H1 (cell line): ENCODE measurements at regions not wholly inside any gene's neighbourhood (a gene's known extent, or its start where the extent isn't known, plus 50 kb on each side); places are given as distances from the start of the nearest gene placed in this dataset.

Experiments used
- CTCF ChIA-PET: fragments of 300-600 bp; sonication (Branson Sonifier 250); formaldehyde crosslinking; loops from one replicate; lab custom pipeline; 2021; ENCODE audit not compliant: partially characterized antibody; lab: Charles Lee
- POLR2A ChIA-PET: fragments of 300-600 bp; sonication (Branson Sonifier 250); formaldehyde crosslinking; loops from one replicate; lab custom pipeline; 2021; ENCODE audit warnings: inconsistent platforms; ENCODE audit not compliant: partially characterized antibody; lab: Charles Lee
- DNase-seq, 2 experiments: peaks; one replicate each; pipeline versions ENCODE4 v3.0.0 to v3.0.0-alpha.2; 2010 to 2022; ENCODE audit warnings: low spot score in 2 of 2, low read depth in 1 of 2, mixed read lengths in 1 of 2
- FAIRE-seq: peaks from 2 replicates; lab custom pipeline; 2011; peaks lifted over from hg19 to GRCh38; lab: Jason Lieb, UNC
- H2AFZ ChIP-seq: 2 replicates; pipeline ENCODE4 v1.8.1; 2012; ENCODE audit warnings: low read length, inconsistent platforms
- H2AK5ac ChIP-seq: 2 replicates; pipeline ENCODE4 v1.6.1; 2013; ENCODE audit warnings: low read depth, low read length
- H2BK120ac ChIP-seq: replicated peaks from 2 replicates; pipeline ENCODE3; 2013; ENCODE audit warnings: low read depth, low read length, inconsistent platforms
- H2BK12ac ChIP-seq: 2 replicates; pipeline ENCODE4 v1.6.1; 2013; ENCODE audit warnings: low read depth, low read length
- H2BK15ac ChIP-seq: 2 replicates; pipeline ENCODE4 v1.6.1; 2013; ENCODE audit warnings: low read length
- H2BK20ac ChIP-seq: 2 replicates; pipeline ENCODE4 v1.6.1; 2013; ENCODE audit warnings: low read length
- H2BK5ac ChIP-seq: 2 replicates; pipeline ENCODE4 v1.6.1; 2013; ENCODE audit warnings: low read depth, low read length
- H3K14ac ChIP-seq: 2 replicates; pipeline ENCODE4 v1.6.1; 2013; ENCODE audit warnings: inconsistent platforms; ENCODE audit not compliant: insufficient read length
- H3K18ac ChIP-seq: 2 replicates; pipeline ENCODE4 v1.6.1; 2013; ENCODE audit warnings: low read length; ENCODE audit errors: extremely low read depth
- H3K23ac ChIP-seq: 2 replicates; pipeline ENCODE4 v1.6.1; 2013; ENCODE audit warnings: inconsistent platforms; ENCODE audit not compliant: insufficient read length
- H3K23me2 ChIP-seq: 2 replicates; pipeline ENCODE4 v1.6.1; 2013; ENCODE audit warnings: low read depth, low read length
- H3K27ac ChIP-seq: 2 replicates; pipeline ENCODE4 v1.6.1; 2011; ENCODE audit warnings: low read depth, low read length, inconsistent platforms
- H3K27me3 ChIP-seq, 4 experiments: replicated peaks in 1 of 4; 1 replicate in 1 of 4; 2 replicates in 3 of 4; pipeline versions ENCODE4 v1.6.1 to v1.8.1; 2011 to 2013; ENCODE audit warnings: low read length in 3 of 4, mild to moderate bottlenecking in 3 of 4, inconsistent platforms in 2 of 4, mixed read lengths in 2 of 4, moderate library complexity in 1 of 4; ENCODE audit not compliant: control insufficient read depth in 3 of 4, insufficient read depth in 3 of 4; ENCODE audit errors: extremely low read depth in 1 of 4
- H3K36me3 ChIP-seq, 4 experiments: 2 replicates each; pipeline versions ENCODE4 v1.6.1 to v1.8.1; 2011 to 2013; ENCODE audit warnings: mild to moderate bottlenecking in 4 of 4, low read length in 3 of 4, moderate library complexity in 2 of 4, control low read depth in 1 of 4, inconsistent platforms in 1 of 4; ENCODE audit not compliant: insufficient read depth in 4 of 4, control insufficient read depth in 2 of 4
- H3K4ac ChIP-seq: replicated peaks from 2 replicates; pipeline ENCODE3; 2013; ENCODE audit warnings: low read length, low read depth, mixed read lengths, inconsistent platforms; ENCODE audit not compliant: insufficient read length
- H3K4me1 ChIP-seq, 4 experiments: replicated peaks in 1 of 4; 1 replicate in 1 of 4; 2 replicates in 3 of 4; pipeline versions ENCODE4 v1.6.1 to v1.8.1; 2011 to 2013; ENCODE audit warnings: low read length in 3 of 4, inconsistent platforms in 2 of 4, mixed read lengths in 1 of 4; ENCODE audit not compliant: insufficient read depth in 4 of 4, control insufficient read depth in 3 of 4
- H3K4me2 ChIP-seq, 2 experiments: 2 replicates each; pipeline versions ENCODE4 v1.6.1 to v1.8.1; 2011 to 2013; ENCODE audit warnings: low read depth in 2 of 2, low read length in 2 of 2, control low read depth in 1 of 2, inconsistent platforms in 1 of 2, mild to moderate bottlenecking in 1 of 2; ENCODE audit not compliant: insufficient read depth in 1 of 2
- H3K4me3 ChIP-seq, 4 experiments: fragments of 200-600, 300-600 bp in 1 of 4; sonication (generic), shearing (Covaris generic), sonication (Bioruptor Twin) in 1 of 4; 2 replicates each; pipeline versions ENCODE4 v1.5.1 to v1.8.1; 2011 to 2016; ENCODE audit warnings: low read length in 4 of 4, low read depth in 3 of 4, control low read depth in 2 of 4, inconsistent platforms in 2 of 4, mild to moderate bottlenecking in 2 of 4, mixed read lengths in 1 of 4, moderate library complexity in 1 of 4; ENCODE audit not compliant: insufficient read depth in 2 of 4; ENCODE audit errors: extremely low read depth in 1 of 4
- H3K56ac ChIP-seq: replicated peaks from 2 replicates; pipeline ENCODE3; 2013; ENCODE audit warnings: low read depth, mild to moderate bottlenecking, mixed read lengths, low read length, inconsistent platforms; ENCODE audit not compliant: insufficient read length
- H3K79me1 ChIP-seq: 2 replicates; pipeline ENCODE4 v1.6.1; 2013; ENCODE audit warnings: low read depth, low read length, control low read depth
- H3K79me2 ChIP-seq, 2 experiments: 2 replicates each; pipeline versions ENCODE4 v1.6.1 to v1.8.1; 2012 to 2013; ENCODE audit warnings: low read length in 2 of 2, mild to moderate bottlenecking in 2 of 2, inconsistent platforms in 1 of 2; ENCODE audit not compliant: insufficient read depth in 2 of 2, control insufficient read depth in 1 of 2
- H3K9ac ChIP-seq, 4 experiments: replicated peaks in 1 of 4; 1 replicate in 1 of 4; 2 replicates in 3 of 4; pipeline versions ENCODE4 v1.6.1 to v1.8.1; 2011 to 2013; ENCODE audit warnings: low read depth in 3 of 4, low read length in 3 of 4, control low read depth in 2 of 4, mild to moderate bottlenecking in 2 of 4, moderate library complexity in 2 of 4, inconsistent platforms in 1 of 4; ENCODE audit errors: extremely low read depth in 1 of 4
- H3K9me3 ChIP-seq, 2 experiments: 2 replicates each; pipeline versions ENCODE4 v1.6.1 to v1.8.1; 2012 to 2013; ENCODE audit warnings: mild to moderate bottlenecking in 2 of 2, moderate library complexity in 2 of 2, control low read depth in 1 of 2, inconsistent platforms in 1 of 2, low read depth in 1 of 2, low read length in 1 of 2, mixed read lengths in 1 of 2; ENCODE audit not compliant: insufficient read depth in 2 of 2
- H4K20me1 ChIP-seq, 2 experiments: replicated peaks in 1 of 2; 2 replicates each; pipeline versions ENCODE3 to v1.8.1; 2011 to 2013; ENCODE audit warnings: inconsistent platforms in 2 of 2, low read length in 2 of 2, mild to moderate bottlenecking in 1 of 2; ENCODE audit not compliant: insufficient read depth in 2 of 2, control insufficient read depth in 1 of 2
- H4K5ac ChIP-seq: 2 replicates; pipeline ENCODE4 v1.6.1; 2013; ENCODE audit warnings: low read length, low read depth, mixed read lengths, inconsistent platforms; ENCODE audit not compliant: insufficient read length
- H4K8ac ChIP-seq: 2 replicates; pipeline ENCODE4 v1.8.0; 2013; ENCODE audit warnings: mild to moderate bottlenecking, moderate library complexity, low read length, inconsistent platforms; ENCODE audit not compliant: insufficient read depth; ENCODE audit errors: extremely low read depth
- H4K91ac ChIP-seq: replicated peaks from 2 replicates; pipeline ENCODE3; 2013; ENCODE audit warnings: low read length, mixed read lengths, inconsistent platforms; ENCODE audit not compliant: insufficient read length
- BACH1 ChIP-seq: IDR thresholded peaks from 2 replicates; pipeline ENCODE4 v1.6.1; 2012; ENCODE audit warnings: low read length, improper control_type of control experiment
- CTBP2 ChIP-seq: IDR thresholded peaks from 2 replicates; pipeline ENCODE4 v1.7.0; 2011; ENCODE audit warnings: borderline replicate concordance, mild to moderate bottlenecking, moderate library complexity, mixed read lengths, low read length; ENCODE audit not compliant: insufficient read depth, insufficient read length
- CTCF ChIP-seq, 3 experiments: IDR thresholded peaks; 1 replicate in 2 of 3; 2 replicates in 1 of 3; pipeline versions ENCODE4 v1.5.1 to v1.6.1; 2011; ENCODE audit warnings: low read length in 3 of 3, mild to moderate bottlenecking in 3 of 3, inconsistent platforms in 2 of 3, low read depth in 1 of 3, moderate library complexity in 1 of 3; ENCODE audit not compliant: insufficient read depth in 1 of 3; ENCODE audit errors: control extremely low read depth in 1 of 3
- EZH2 ChIP-seq: fragments of 200-600 bp; sonication (generic); IDR thresholded peaks from 2 replicates; pipeline ENCODE4 v1.7.1; 2012; ENCODE audit warnings: low read depth, mild to moderate bottlenecking, moderate library complexity, low read length, inconsistent platforms; ENCODE audit not compliant: severe bottlenecking
- NRF1 ChIP-seq: IDR thresholded peaks from 2 replicates; pipeline ENCODE4 v1.6.1; 2011; ENCODE audit warnings: mild to moderate bottlenecking, low read depth, low read length, improper control_type of control experiment
- POU5F1 ChIP-seq: IDR thresholded peaks from 2 replicates; pipeline ENCODE4 v1.6.1; 2011; ENCODE audit warnings: low read depth, mild to moderate bottlenecking, low read length, moderate library complexity
- RNF2 ChIP-seq: fragments of 200-900, 300-1000 bp; sonication (generic); IDR thresholded peaks from 2 replicates; pipeline ENCODE4 v1.7.1; 2016; ENCODE audit warnings: borderline replicate concordance, low read depth, mild to moderate bottlenecking, antibody characterized with exemption, low read length; ENCODE audit not compliant: poor library complexity, severe bottlenecking; ENCODE audit errors: missing control alignments
- TBP ChIP-seq: IDR thresholded peaks from 2 replicates; pipeline ENCODE4 v1.6.1; 2011; ENCODE audit warnings: low read depth, low read length, improper control_type of control experiment
- TEAD4 ChIP-seq: IDR thresholded peaks from 2 replicates; pipeline ENCODE4 v1.6.1; 2012; ENCODE audit warnings: low read depth, low read length, inconsistent platforms, mixed read lengths
- YY1 ChIP-seq: IDR thresholded peaks from 2 replicates; pipeline ENCODE4 v1.6.1; 2011; ENCODE audit warnings: low read depth, mild to moderate bottlenecking, low read length
- WGBS, 2 experiments: shearing (Covaris generic) in 1 of 2; methylation state at CpG; one replicate each; pipeline versions ENCODE4 v1.1.6 to v1.1.7; 2013 to 2015; ENCODE audit warnings: low lambda C conversion rate in 2 of 2, mixed read lengths in 2 of 2, inconsistent platforms in 1 of 2, low coverage in 1 of 2, missing lambda C conversion rate in 1 of 2; ENCODE audit not compliant: insufficient replicate concordance in 2 of 2, insufficient coverage in 1 of 2, insufficient read length in 1 of 2; ENCODE audit errors: extremely low coverage in 1 of 2, missing lambda C conversion rate in 1 of 2; 5-methylcytosine and 5-hydroxymethylcytosine counted together

GRCh38 chr2:234261736-234262135, 211.2 kb downstream of the SPP2 start:
- no peaks in the 10 kb centered on the region for H3K27me3 ChIP-seq
- no peak overlapping the region for H3K14ac ChIP-seq
- H2BK12ac ChIP-seq: no peak overlapping the region
- no peak overlapping the region for H2BK5ac ChIP-seq
- no peak overlapping the region for H4K5ac ChIP-seq
- no peak overlapping the region for H3K4me3 ChIP-seq
- H3K36me3 ChIP-seq: no peaks in the 10 kb centered on the region
- H3K27ac ChIP-seq: no peak overlapping the region
- no peak overlapping the region for H3K18ac ChIP-seq
- no peak overlapping the region for H2BK120ac ChIP-seq
- no peaks in the 10 kb centered on the region for H3K9me3 ChIP-seq
- DNase-seq (no peak), FAIRE-seq (no peak)
- TF ChIP-seq TEAD4: no peak
- no peak for TF ChIP-seq YY1
- TF ChIP-seq BACH1: no peak
- TF ChIP-seq EZH2: no peak
- no peak for TF ChIP-seq NRF1
- TF ChIP-seq CTCF (IDR thresholded peaks at IDR 0.05; ENCODE audit: control extremely low read depth in 1 of 3, insufficient read depth in 1 of 3, low read depth in 1 of 3, low read length in 3 of 3): no peak
- TF ChIP-seq CTBP2: no peak
- TF ChIP-seq RNF2: no peak
- no peak for TF ChIP-seq TBP
- no peak for TF ChIP-seq POU5F1
- POLR2A ChIA-PET: no interaction called here
- H2AK5ac ChIP-seq: no peak overlapping the region
- H3K56ac ChIP-seq: no peak overlapping the region
- H2BK15ac ChIP-seq: no peak overlapping the region
- peaks cover 0 to 5% (median 0%) of the 10 kb centered on the region in 4 experiments; a peak in 2 of 7 replicates for H3K4me1 ChIP-seq
- H4K91ac ChIP-seq: no peak overlapping the region
- H3K23ac ChIP-seq: no peak overlapping the region
- H3K4ac ChIP-seq: no peak overlapping the region
- no peaks in the 10 kb centered on the region for H3K23me2 ChIP-seq
- H2AFZ ChIP-seq: no peak overlapping the region
- CTCF ChIA-PET: interaction anchor here (0.7 kb wide), 2 partner anchors 32 to 298 kb away, joined by 3 to 4 read pairs; no protein-coding TSS in a partner anchor
- no peak overlapping the region for H2BK20ac ChIP-seq
- H3K79me2 ChIP-seq: no peaks in the 10 kb centered on the region
- H3K79me1 ChIP-seq: no peaks in the 10 kb centered on the region
- no peaks in the 10 kb centered on the region for H4K20me1 ChIP-seq
- 91% methylated on average over 2 of the region's 2 CpGs; no CpG with 5 or more reads in 1 of the 2 experiments for WGBS, 2 experiments
- H3K4me2 ChIP-seq: no peak overlapping the region
- no peak overlapping the region for H4K8ac ChIP-seq
- H3K9ac ChIP-seq: no peak overlapping the region
